Pancreas (tissue), 10 donors: ENCODE measurements at regions not wholly inside any gene's neighbourhood (a gene's known extent, or its start where the extent isn't known, plus 50 kb on each side); places are given as distances from the start of the nearest gene placed in this dataset.

Experiments
- ATAC-seq, 4 donors: fragments of 200-7000 bp; cut with Tn5 transposase; one replicate each; pipeline versions ENCODE4 v1.8.0 to v1.9.1; 2020; ENCODE audit warnings: mild to moderate bottlenecking in 4 of 4, moderate library complexity in 4 of 4
- DNase-seq, 6 donors: peaks; one replicate each; pipeline ENCODE4 v3.0.0-alpha.2; 2020
- FAIRE-seq: peaks from 2 replicates; lab custom pipeline; 2012; peaks lifted over from hg19 to GRCh38; lab: Jason Lieb, UNC
- H3K27ac ChIP-seq, 4 donors: fragments of 200-600 bp; sonication (generic); 1 replicate in 3 of 4; 2 replicates in 1 of 4; pipeline versions ENCODE4 v1.5.0 to v1.8.0; 2020
- H3K27me3 ChIP-seq, 4 donors: fragments of 200-600 bp; one replicate each; pipeline ENCODE4 v1.8.0; 2021
- H3K36me3 ChIP-seq, 3 donors: fragments of 200-600 bp; sonication (generic) in 1 of 3; one replicate each; pipeline versions ENCODE4 v1.5.0 to v1.8.0; 2020 to 2021
- H3K4me1 ChIP-seq, 3 donors: fragments of 200-600 bp; one replicate each; pipeline ENCODE4 v1.8.0; 2021
- H3K4me3 ChIP-seq, 4 donors: fragments of 200-600 bp; sonication (generic) in 2 of 4; one replicate each; pipeline versions ENCODE4 v1.5.0 to v1.8.0; 2020 to 2021
- H3K9me3 ChIP-seq, 4 donors: fragments of 200-600 bp; one replicate each; pipeline ENCODE4 v1.8.0; 2021
- WGBS, 2 donors: extraction: QIAGEN DNeasy Blood & Tissue Kit; methylation state at CpG; one replicate each; pipeline ENCODE4 v1.1.7; 2013; 5-methylcytosine and 5-hydroxymethylcytosine counted together
- intact Hi-C, 3 donors: fragments of 100-400 bp; cut with DNase I; formaldehyde crosslinking; loops; one replicate each; pipeline versions ENCODE4 v1.11.1 to v1.14.2; 2022
- TF ChIP-seq, protein P1 (sequence below), 4 donors: fragments of 200-600 bp; sonication (generic) in 3 of 4; IDR thresholded peaks; one replicate each; pipeline versions ENCODE4 v1.5.0 to v1.8.0; 2021; ENCODE audit warnings: antibody characterized with exemption in 4 of 4
- donor health status: healthy with polysubstance abuse.
- donor health status: DM: no; HTN: no; CAD: no; lungs with moderate emphysema.
- donor health status: DM: no; HTN: no; CAD: no.
- donor health status: control.
- donor health status: control.
- donor health status: Bipolar disorder and iron deficiency.
- donor health status: DM: yes; HTN: yes; CAD: no.
- donor health status: DM: no; HTN: no; CAD: no.
- donor health status: DM: no; HTN: no; CAD: no.
- donor health status: DM: yes; HTN: yes; CAD: no.

DNA sequence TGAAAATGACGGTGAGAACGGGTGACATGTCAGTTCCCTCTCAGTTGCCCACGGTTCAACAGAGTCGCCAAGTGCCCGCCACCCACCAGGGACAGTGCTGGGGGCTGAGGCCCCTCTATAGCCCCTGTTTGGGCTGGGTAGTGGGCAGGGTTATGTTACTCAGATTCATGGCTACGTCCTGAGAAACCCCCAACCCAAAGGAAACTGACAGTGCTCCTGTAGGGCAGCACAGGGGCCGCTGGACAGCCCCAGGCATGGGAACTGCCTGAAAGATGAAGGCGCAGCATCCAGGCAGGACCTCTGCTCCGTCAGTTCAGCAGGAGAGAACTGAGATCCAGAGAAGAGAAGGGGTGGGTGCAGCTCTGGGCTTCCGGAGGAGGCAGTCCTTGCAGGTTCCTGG, 118.9 kb upstream of the PMEPA1 start:
- no peak overlapping the region for H3K4me3 ChIP-seq
- ATAC-seq (no peak), DNase-seq (no peak), FAIRE-seq (no peak)
- H3K9me3 ChIP-seq = no peaks in the 10 kb centered on the region
- H3K27me3 ChIP-seq = no peaks in the 10 kb centered on the region
- no peaks in the 10 kb centered on the region for H3K4me1 ChIP-seq
- H3K36me3 ChIP-seq = no peaks in the 10 kb centered on the region
- intact Hi-C loops = no loop called here
- 68 to 74% methylated on average over 10 of the region's 10 CpGs for WGBS, 2 donors
- TF ChIP-seq, protein P1, sequence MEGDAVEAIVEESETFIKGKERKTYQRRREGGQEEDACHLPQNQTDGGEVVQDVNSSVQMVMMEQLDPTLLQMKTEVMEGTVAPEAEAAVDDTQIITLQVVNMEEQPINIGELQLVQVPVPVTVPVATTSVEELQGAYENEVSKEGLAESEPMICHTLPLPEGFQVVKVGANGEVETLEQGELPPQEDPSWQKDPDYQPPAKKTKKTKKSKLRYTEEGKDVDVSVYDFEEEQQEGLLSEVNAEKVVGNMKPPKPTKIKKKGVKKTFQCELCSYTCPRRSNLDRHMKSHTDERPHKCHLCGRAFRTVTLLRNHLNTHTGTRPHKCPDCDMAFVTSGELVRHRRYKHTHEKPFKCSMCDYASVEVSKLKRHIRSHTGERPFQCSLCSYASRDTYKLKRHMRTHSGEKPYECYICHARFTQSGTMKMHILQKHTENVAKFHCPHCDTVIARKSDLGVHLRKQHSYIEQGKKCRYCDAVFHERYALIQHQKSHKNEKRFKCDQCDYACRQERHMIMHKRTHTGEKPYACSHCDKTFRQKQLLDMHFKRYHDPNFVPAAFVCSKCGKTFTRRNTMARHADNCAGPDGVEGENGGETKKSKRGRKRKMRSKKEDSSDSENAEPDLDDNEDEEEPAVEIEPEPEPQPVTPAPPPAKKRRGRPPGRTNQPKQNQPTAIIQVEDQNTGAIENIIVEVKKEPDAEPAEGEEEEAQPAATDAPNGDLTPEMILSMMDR (IDR thresholded peaks at IDR 0.05) = no peak
- H3K27ac ChIP-seq = no peak overlapping the region

DNA sequence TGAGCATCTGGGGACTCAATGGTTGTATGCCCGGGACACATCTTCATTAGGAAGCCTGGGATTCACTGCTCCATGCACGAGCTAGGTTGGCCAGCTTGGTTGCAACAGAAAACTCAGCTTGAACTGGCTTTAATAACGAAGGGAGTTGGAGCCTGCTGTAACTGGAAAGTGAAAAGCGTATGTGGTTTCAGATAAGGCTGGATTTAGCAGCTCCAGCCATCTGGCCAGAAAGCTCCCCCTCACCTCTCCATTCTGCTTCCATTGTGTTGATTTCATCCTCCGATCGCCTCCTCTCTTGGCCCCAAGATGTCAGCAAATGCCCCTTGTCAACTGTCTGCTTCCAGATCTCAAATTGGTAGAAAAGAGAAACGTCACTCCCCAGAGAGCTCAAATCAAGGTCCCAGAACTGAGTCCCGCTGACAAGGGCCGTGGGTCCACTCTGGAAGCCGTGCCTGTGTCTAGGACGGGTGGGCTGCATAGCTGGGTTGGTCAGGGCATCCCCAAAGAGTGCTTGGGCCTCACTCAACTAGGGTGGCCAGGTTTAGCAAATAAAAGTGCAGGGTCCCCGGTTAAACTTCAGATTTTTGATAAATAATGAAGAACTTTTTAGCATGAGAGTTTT, 117.0 kb upstream of the PMEPA1 start:
- no peak overlapping the region for H3K27ac ChIP-seq
- no peaks in the 10 kb centered on the region for H3K36me3 ChIP-seq
- TF ChIP-seq, protein P1 (IDR thresholded peaks at IDR 0.05) = no peak
- DNase-seq (no peak), ATAC-seq (no peak), FAIRE-seq (no peak)
- H3K4me3 ChIP-seq = no peak overlapping the region
- H3K27me3 ChIP-seq = no peaks in the 10 kb centered on the region
- WGBS, 2 donors = 65 to 78% methylated on average over 12 of the region's 12 CpGs
- no peaks in the 10 kb centered on the region for H3K9me3 ChIP-seq
- no peaks in the 10 kb centered on the region for H3K4me1 ChIP-seq
- intact Hi-C loops = no loop called here

DNA sequence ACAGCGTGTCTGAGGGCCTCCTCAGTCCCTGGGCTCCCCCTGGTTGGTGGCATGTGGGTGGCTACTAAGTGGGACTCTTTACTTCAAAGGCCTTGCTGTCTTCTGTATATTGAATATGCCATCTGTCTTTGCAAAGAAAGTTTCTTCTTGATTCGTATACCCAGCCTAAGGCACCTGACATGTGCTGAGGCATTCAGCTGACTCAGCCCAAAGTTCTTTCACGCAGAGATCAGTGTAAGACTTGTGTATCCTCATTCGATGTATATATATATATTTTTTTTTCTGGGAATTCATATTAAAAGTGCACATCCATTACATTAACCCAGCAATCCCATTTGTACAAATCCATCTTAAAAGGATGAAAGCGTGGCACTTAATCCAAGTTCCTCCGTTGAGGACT, 115.1 kb upstream of the PMEPA1 start:
- Histone ChIP-seq H3K27ac (no peak overlapping the region), H3K27me3 (no peaks in the 10 kb centered on the region), H3K36me3 (no peaks in the 10 kb centered on the region), H3K4me3 (no peak overlapping the region), H3K4me1 (no peaks in the 10 kb centered on the region), H3K9me3 (no peaks in the 10 kb centered on the region)
- intact Hi-C loops = no loop called here
- no peak for ATAC-seq
- DNase-seq = no peak
- TF ChIP-seq, protein P1 (IDR thresholded peaks at IDR 0.05) = no peak
- 74 to 79% methylated on average over 6 of the region's 6 CpGs for WGBS, 2 donors
- no peak for FAIRE-seq

DNA sequence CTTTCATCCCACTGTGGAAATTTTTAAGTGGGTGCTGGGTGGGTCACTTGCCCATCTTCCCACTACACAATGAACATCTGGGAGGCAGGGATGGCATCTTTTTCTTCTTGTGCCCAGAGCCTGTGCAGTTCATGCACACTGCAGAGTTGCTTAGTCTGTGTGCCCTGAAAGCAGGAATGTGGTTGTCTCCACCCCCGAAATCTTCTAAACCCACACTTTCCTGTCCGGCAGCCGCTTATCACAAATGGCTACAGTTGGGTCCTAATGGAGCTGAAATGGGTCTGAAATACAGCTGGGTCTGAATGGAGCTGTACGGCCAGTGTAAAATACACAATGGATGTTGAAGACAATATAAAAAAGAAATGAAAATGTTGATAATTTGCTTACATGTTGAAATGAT, 112.1 kb upstream of the PMEPA1 start:
- 64 to 71% methylated on average over 4 of the region's 4 CpGs for WGBS, 2 donors
- FAIRE-seq (no peak), DNase-seq (no peak), ATAC-seq (no peak)
- Histone ChIP-seq H3K9me3 (no peaks in the 10 kb centered on the region), H3K27ac (no peak overlapping the region), H3K4me1 (no peaks in the 10 kb centered on the region), H3K27me3 (no peaks in the 10 kb centered on the region), H3K36me3 (no peaks in the 10 kb centered on the region), H3K4me3 (no peak overlapping the region)
- TF ChIP-seq, protein P1 (IDR thresholded peaks at IDR 0.05) = no peak
- intact Hi-C loops = no loop called here

DNA sequence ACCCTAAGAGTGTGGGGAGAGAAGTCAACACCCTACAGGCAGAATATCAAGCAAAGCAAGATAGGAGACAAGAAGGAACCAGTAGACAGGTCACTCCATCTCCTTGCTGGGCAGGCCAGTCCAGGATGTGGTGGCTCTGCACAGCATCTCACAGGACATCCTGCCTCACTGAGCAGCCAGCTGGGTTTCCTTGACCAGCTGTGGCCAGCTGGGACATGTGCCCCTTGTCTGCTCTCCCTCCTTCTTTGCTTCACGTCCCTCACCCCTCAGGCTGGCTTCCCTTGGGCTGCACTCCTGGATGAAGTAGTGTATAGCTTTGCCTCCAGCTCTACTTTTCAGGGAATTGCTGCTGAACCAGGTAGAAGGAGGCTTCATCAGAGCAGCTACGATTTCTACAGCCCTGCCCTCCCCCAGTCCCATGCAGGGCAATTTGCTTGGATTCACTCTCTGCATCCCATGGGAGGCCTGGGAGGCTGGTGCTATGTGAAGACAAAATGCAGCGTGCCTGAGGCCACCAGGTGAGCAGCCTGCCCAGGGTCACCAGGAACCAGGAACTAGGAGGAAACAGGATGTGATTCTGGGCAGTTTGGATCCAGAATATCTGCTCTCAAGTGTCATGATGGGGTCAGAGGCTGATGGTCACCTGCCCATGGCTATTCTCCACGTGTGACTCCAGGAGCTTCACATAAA, 110.0 kb upstream of the PMEPA1 start:
- DNase-seq = no peak
- H3K4me3 ChIP-seq = no peak overlapping the region
- H3K4me1 ChIP-seq = no peaks in the 10 kb centered on the region
- TF ChIP-seq, protein P1 (IDR thresholded peaks at IDR 0.05) = no peak
- no peaks in the 10 kb centered on the region for H3K9me3 ChIP-seq
- no peak for ATAC-seq
- H3K36me3 ChIP-seq = no peaks in the 10 kb centered on the region
- intact Hi-C loops = no loop called here
- no peak overlapping the region for H3K27ac ChIP-seq
- no peak for FAIRE-seq
- WGBS, 2 donors = 33 to 45% methylated on average over 4 of the region's 4 CpGs
- no peaks in the 10 kb centered on the region for H3K27me3 ChIP-seq
